ENCODE measurements at regions not wholly inside any gene's neighbourhood (a gene's known extent, or its start where the extent isn't known, plus 50 kb on each side); places are given as distances from the start of the nearest gene placed in this dataset.
A peak's percentile ranks its signal among the peaks of the same experiment; 100 is the strongest.

DNA sequence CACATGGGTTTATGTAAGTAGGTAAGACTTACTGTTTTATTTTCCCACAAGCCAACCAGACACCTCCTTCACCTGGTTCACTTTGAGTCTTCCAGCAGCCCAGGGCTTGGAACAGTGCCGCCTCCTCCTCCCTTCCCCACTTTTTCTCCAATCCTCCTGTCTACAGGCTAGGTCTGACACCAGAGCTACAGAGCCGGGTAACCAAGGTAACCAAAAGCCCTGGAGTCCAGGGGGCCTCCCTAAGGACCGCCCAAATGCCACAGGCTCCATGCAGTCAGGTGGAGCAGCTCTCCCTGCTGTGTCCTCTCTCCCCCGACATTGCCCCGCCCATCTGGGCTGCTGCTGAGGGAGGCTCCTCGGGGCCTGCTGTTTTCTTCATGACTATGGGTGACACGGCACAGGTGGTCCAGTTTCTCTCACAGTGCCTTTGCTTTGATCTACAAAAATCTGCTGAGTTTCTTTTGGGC, 138.0 kb upstream of the EFNA5 start:
- Histone ChIP-seq H3F3A (ENCODE audit: insufficient read depth) (no peaks in the 10 kb centered on the region), H3K36me3 (ENCODE audit: low read depth) (no peaks in the 10 kb centered on the region), H3K9ac (no peak overlapping the region), H3K9me2 (ENCODE audit: insufficient read depth) (no peaks in the 10 kb centered on the region), H3K4me1 (ENCODE audit: insufficient read depth) (peaks cover 40% of the 10 kb centered on the region), H2AFZ (no peak overlapping the region), H3K27ac (no peak overlapping the region), H4K20me1 (ENCODE audit: insufficient read depth) (no peaks in the 10 kb centered on the region), H3K4me3 (no peak overlapping the region), H3K4me2 (ENCODE audit: unreplicated experiment) (no peak overlapping the region), H3K79me2 (ENCODE audit: insufficient read depth) (no peaks in the 10 kb centered on the region), H3K27me3 (replicated peaks; ENCODE audit: insufficient read depth) (no peaks in the 10 kb centered on the region), H3K9me3 (ENCODE audit: low read depth) (no peaks in the 10 kb centered on the region)
- WGBS, 2 experiments (ENCODE audit: low coverage in 1 of 2, low lambda C conversion rate in 2 of 2, missing lambda C conversion rate in 2 of 2) = 74 to 76% methylated on average over 7 of the region's 7 CpGs
- DNase-seq = no peak
- in situ Hi-C loops (cut with MboI) = no loop called here
- TF ChIP-seq EZH2phosphoT487 (IDR thresholded peaks at IDR 0.05; ENCODE audit: insufficient read depth, low read depth) (no peak), EZH2 (IDR thresholded peaks at IDR 0.05; ENCODE audit: insufficient read depth, poor library complexity, severe bottlenecking) (no peak)

DNA sequence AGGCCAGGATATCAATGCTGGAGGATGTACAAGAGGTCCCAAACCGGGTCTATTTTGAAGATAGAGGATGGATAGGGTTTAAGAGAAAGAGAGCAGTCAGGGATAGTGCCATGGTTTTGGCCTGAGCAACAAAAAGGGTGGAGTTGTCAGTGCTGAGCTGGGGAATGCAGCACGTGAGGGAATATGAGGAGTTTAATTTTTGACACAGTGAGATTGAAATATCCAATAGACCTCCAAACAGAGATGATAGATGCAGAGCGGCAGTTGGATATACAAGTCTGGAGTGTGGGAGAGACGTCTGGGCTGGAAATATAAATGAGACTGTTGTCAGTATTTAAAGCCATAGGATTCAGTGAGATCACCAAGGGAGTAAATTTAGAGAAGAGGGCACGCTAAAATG, 136.7 kb upstream of the EFNA5 start:
- in situ Hi-C loops (cut with MboI) = no loop called here
- Histone ChIP-seq H3F3A (ENCODE audit: insufficient read depth) (no peaks in the 10 kb centered on the region), H3K4me3 (no peak overlapping the region), H3K27me3 (replicated peaks; ENCODE audit: insufficient read depth) (no peaks in the 10 kb centered on the region), H3K4me2 (ENCODE audit: unreplicated experiment) (no peak overlapping the region), H3K79me2 (ENCODE audit: insufficient read depth) (no peaks in the 10 kb centered on the region), H4K20me1 (ENCODE audit: insufficient read depth) (no peaks in the 10 kb centered on the region), H3K27ac (no peak overlapping the region), H3K4me1 (ENCODE audit: insufficient read depth) (peaks cover 30% of the 10 kb centered on the region), H3K9ac (no peak overlapping the region), H3K9me2 (ENCODE audit: insufficient read depth) (no peaks in the 10 kb centered on the region), H3K36me3 (ENCODE audit: low read depth) (no peaks in the 10 kb centered on the region), H3K9me3 (ENCODE audit: low read depth) (no peaks in the 10 kb centered on the region), H2AFZ (no peak overlapping the region)
- WGBS, 2 experiments (ENCODE audit: low coverage in 1 of 2, low lambda C conversion rate in 2 of 2, missing lambda C conversion rate in 2 of 2) = 72 to 74% methylated on average over 5 of the region's 5 CpGs
- TF ChIP-seq EZH2phosphoT487 (IDR thresholded peaks at IDR 0.05; ENCODE audit: insufficient read depth, low read depth) (no peak), EZH2 (IDR thresholded peaks at IDR 0.05; ENCODE audit: insufficient read depth, poor library complexity, severe bottlenecking) (no peak)
- DNase-seq = no peak

DNA sequence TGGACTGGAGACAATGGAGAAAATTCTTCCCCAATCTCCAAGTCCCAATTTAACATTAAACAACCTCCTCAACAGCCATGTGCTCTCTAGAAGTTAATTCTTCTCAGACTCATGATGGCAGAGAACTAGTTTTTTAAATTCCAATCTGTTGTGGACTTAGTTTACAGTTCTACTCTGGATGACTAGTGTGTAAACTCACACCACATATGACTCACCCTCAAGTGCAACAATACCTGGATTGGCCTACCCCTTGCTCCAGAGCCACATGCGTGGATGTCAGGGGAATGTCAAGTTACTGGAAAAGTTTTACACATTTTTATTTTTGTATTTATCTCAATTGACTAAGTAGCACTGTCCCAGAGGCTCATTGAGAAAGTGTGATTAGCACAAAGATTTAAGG, 136.0 kb upstream of the EFNA5 start:
- H3K9ac ChIP-seq = no peak overlapping the region
- H2AFZ ChIP-seq = no peak overlapping the region
- TF ChIP-seq EZH2 (IDR thresholded peaks at IDR 0.05; ENCODE audit: insufficient read depth, poor library complexity, severe bottlenecking) (no peak), EZH2phosphoT487 (IDR thresholded peaks at IDR 0.05; ENCODE audit: insufficient read depth, low read depth) (no peak)
- 50 to 62% methylated on average over 1 of the region's 1 CpG for WGBS, 2 experiments (ENCODE audit: low coverage in 1 of 2, low lambda C conversion rate in 2 of 2, missing lambda C conversion rate in 2 of 2)
- H3K9me3 ChIP-seq (ENCODE audit: low read depth) = no peaks in the 10 kb centered on the region
- H3K4me3 ChIP-seq = no peak overlapping the region
- peaks cover 24% of the 10 kb centered on the region for H3K4me1 ChIP-seq (ENCODE audit: insufficient read depth)
- H4K20me1 ChIP-seq (ENCODE audit: insufficient read depth) = no peaks in the 10 kb centered on the region
- no peaks in the 10 kb centered on the region for H3K27me3 ChIP-seq (replicated peaks; ENCODE audit: insufficient read depth)
- H3K27ac ChIP-seq = no peak overlapping the region
- no peaks in the 10 kb centered on the region for H3K36me3 ChIP-seq (ENCODE audit: low read depth)
- no peaks in the 10 kb centered on the region for H3K79me2 ChIP-seq (ENCODE audit: insufficient read depth)
- no peaks in the 10 kb centered on the region for H3K9me2 ChIP-seq (ENCODE audit: insufficient read depth)
- DNase-seq = peak; percentile 69
- in situ Hi-C loops (cut with MboI) = no loop called here
- H3F3A ChIP-seq (ENCODE audit: insufficient read depth) = no peaks in the 10 kb centered on the region
- H3K4me2 ChIP-seq (ENCODE audit: unreplicated experiment) = no peak overlapping the region

DNA sequence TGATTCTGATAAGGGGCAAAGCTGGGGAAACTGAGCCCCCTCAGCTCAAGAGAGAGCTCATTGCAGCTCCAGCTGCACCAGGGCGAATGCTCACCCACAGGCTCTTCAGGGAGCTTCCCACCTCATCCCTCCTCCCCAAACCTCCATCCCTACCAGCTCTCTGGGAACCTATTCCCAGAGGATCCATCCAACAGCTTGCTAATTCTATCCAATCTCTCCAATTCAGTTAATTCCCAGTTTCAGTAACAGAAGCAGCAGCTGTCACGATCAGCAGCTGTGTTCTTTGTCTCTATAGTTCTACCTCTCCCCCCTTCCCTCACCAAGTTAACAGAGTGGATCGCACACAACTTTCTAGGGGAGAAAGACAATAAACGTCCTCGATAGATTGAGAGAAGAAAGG, 135.5 kb upstream of the EFNA5 start:
- Histone ChIP-seq H3K27me3 (replicated peaks; ENCODE audit: insufficient read depth) (no peaks in the 10 kb centered on the region), H3F3A (ENCODE audit: insufficient read depth) (no peaks in the 10 kb centered on the region), H3K27ac (no peak overlapping the region), H4K20me1 (ENCODE audit: insufficient read depth) (no peaks in the 10 kb centered on the region), H3K4me3 (no peak overlapping the region), H3K9me2 (ENCODE audit: insufficient read depth) (no peaks in the 10 kb centered on the region), H3K36me3 (ENCODE audit: low read depth) (no peaks in the 10 kb centered on the region), H3K9ac (no peak overlapping the region), H3K9me3 (ENCODE audit: low read depth) (no peaks in the 10 kb centered on the region), H3K4me2 (ENCODE audit: unreplicated experiment) (no peak overlapping the region), H2AFZ (no peak overlapping the region), H3K79me2 (ENCODE audit: insufficient read depth) (no peaks in the 10 kb centered on the region), H3K4me1 (ENCODE audit: insufficient read depth) (peaks cover 23% of the 10 kb centered on the region)
- TF ChIP-seq EZH2 (IDR thresholded peaks at IDR 0.05; ENCODE audit: insufficient read depth, poor library complexity, severe bottlenecking) (no peak), EZH2phosphoT487 (IDR thresholded peaks at IDR 0.05; ENCODE audit: insufficient read depth, low read depth) (no peak)
- in situ Hi-C loops (cut with MboI) = no loop called here
- no peak for DNase-seq
- WGBS, 2 experiments (ENCODE audit: low coverage in 1 of 2, low lambda C conversion rate in 2 of 2, missing lambda C conversion rate in 2 of 2) = 74 to 87% methylated on average over 5 of the region's 5 CpGs

DNA sequence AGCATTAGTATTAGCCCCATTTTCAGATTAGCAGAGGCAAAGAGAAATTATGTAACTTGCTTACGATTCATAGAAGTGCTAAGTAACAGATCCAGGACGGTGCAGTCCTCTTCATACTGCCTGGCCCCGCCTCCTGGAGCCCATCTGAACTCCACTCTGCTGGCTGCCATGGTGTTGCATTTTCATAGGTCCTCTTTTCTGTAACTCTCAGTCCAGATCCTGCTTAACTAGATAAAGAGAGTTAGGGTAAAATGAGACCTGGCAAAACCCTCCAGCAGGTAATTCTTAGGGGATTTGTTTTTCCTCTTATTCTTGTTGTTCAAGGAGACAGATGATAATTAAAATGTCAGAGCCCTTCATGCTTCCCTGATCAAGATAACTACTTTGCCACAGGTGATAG, 135.1 kb upstream of the EFNA5 start:
- Histone ChIP-seq H3F3A (ENCODE audit: insufficient read depth) (no peaks in the 10 kb centered on the region), H3K36me3 (ENCODE audit: low read depth) (no peaks in the 10 kb centered on the region), H3K4me1 (ENCODE audit: insufficient read depth) (peaks cover 23% of the 10 kb centered on the region), H3K4me2 (ENCODE audit: unreplicated experiment) (no peak overlapping the region), H3K9ac (no peak overlapping the region), H3K9me2 (ENCODE audit: insufficient read depth) (no peaks in the 10 kb centered on the region), H3K79me2 (ENCODE audit: insufficient read depth) (no peaks in the 10 kb centered on the region), H3K4me3 (no peak overlapping the region), H2AFZ (no peak overlapping the region), H4K20me1 (ENCODE audit: insufficient read depth) (no peaks in the 10 kb centered on the region), H3K27ac (no peak overlapping the region), H3K27me3 (replicated peaks; ENCODE audit: insufficient read depth) (no peaks in the 10 kb centered on the region), H3K9me3 (ENCODE audit: low read depth) (no peaks in the 10 kb centered on the region)
- no peak for TF ChIP-seq EZH2phosphoT487 (IDR thresholded peaks at IDR 0.05; ENCODE audit: insufficient read depth, low read depth)
- no peak for TF ChIP-seq EZH2 (IDR thresholded peaks at IDR 0.05; ENCODE audit: insufficient read depth, poor library complexity, severe bottlenecking)
- WGBS, 2 experiments (ENCODE audit: low coverage in 1 of 2, low lambda C conversion rate in 2 of 2, missing lambda C conversion rate in 2 of 2) = 64 to 70% methylated on average over 3 of the region's 3 CpGs
- in situ Hi-C loops (cut with MboI) = no loop called here
- no peak for DNase-seq

Measured in GM23248 (cell line).